NB4 (cell line): ENCODE measurements at regions not wholly inside any gene's neighbourhood (a gene's known extent, or its start where the extent isn't known, plus 50 kb on each side); places are given as distances from the start of the nearest gene placed in this dataset.
A peak's percentile ranks its signal among the peaks of the same experiment; 100 is the strongest.

Experiments used
- DNase-seq: peaks from one replicate; pipeline ENCODE4 v3.0.0; 2010; ENCODE audit warnings: low read depth
- H3K4me3 ChIP-seq: one replicate; pipeline ENCODE4 v1.5.1; 2011; ENCODE audit warnings: mild to moderate bottlenecking, low read depth, low read length, moderate library complexity
- MYC ChIP-seq: IDR thresholded peaks from 2 replicates; pipeline ENCODE4 v1.6.1; 2011; ENCODE audit warnings: low read depth, low read length
- POLR2A ChIP-seq: IDR thresholded peaks from 2 replicates; pipeline ENCODE4 v1.6.1; 2011; ENCODE audit warnings: mild to moderate bottlenecking; ENCODE audit not compliant: insufficient read length; ENCODE audit errors: extremely low read depth
- TF ChIP-seq, protein P1 (sequence below): IDR thresholded peaks from 2 replicates; pipeline ENCODE4 v1.6.1; 2011; ENCODE audit warnings: low read depth, low read length
- TF ChIP-seq, protein P2 (sequence below): IDR thresholded peaks from one replicate; pipeline ENCODE4 v1.5.1; 2012; ENCODE audit warnings: low read depth, low read length

DNA sequence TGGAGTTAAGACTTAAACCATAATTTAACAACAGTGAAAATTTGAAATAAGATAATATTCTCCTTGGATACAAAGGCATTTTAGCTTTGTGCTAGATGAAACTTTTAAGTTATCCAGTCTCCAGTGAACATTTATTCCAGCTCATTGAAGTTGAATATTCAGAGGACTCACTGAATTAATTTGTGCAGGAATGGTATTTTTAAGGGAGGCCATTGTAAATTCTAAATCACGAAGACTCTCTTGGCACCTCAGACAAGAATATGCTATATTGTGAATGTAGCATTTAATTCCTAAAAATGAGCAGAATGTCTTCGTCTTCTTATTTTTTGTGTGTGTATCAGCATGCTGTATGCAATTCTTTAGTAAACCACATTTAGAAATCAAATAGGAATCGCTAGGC is 731.7 kb upstream of the RAB6C start:
- DNase-seq: no peak
- no peak overlapping the region for H3K4me3 ChIP-seq
- TF ChIP-seq, protein P1, sequence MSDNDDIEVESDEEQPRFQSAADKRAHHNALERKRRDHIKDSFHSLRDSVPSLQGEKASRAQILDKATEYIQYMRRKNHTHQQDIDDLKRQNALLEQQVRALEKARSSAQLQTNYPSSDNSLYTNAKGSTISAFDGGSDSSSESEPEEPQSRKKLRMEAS: no peak
- TF ChIP-seq, protein P2, sequence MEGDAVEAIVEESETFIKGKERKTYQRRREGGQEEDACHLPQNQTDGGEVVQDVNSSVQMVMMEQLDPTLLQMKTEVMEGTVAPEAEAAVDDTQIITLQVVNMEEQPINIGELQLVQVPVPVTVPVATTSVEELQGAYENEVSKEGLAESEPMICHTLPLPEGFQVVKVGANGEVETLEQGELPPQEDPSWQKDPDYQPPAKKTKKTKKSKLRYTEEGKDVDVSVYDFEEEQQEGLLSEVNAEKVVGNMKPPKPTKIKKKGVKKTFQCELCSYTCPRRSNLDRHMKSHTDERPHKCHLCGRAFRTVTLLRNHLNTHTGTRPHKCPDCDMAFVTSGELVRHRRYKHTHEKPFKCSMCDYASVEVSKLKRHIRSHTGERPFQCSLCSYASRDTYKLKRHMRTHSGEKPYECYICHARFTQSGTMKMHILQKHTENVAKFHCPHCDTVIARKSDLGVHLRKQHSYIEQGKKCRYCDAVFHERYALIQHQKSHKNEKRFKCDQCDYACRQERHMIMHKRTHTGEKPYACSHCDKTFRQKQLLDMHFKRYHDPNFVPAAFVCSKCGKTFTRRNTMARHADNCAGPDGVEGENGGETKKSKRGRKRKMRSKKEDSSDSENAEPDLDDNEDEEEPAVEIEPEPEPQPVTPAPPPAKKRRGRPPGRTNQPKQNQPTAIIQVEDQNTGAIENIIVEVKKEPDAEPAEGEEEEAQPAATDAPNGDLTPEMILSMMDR: no peak
- no peak for TF ChIP-seq MYC
- no peak for TF ChIP-seq POLR2A

DNA sequence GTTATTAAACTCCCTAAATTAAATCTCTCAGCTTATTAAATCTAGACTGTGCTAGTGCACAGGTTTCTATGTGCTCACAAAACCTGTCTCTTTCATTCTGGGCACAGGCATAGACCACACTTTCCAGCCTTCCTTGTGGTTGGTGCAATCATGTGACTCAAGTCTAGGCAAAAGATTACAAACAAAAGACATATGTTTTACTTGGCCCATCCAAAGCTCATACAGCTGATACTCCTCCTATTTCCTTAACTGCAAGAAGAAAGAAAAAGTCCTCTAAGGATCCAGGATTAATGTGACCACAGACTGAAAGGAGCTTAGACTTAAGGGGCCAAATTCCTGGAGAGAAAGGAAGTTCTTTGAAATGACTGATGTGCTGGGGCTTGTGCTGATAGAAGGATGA is 731.3 kb upstream of the RAB6C start:
- no peak overlapping the region for H3K4me3 ChIP-seq
- TF ChIP-seq POLR2A: no peak
- TF ChIP-seq MYC: no peak
- TF ChIP-seq, protein P2: no peak
- TF ChIP-seq, protein P1: no peak
- DNase-seq: no peak

DNA sequence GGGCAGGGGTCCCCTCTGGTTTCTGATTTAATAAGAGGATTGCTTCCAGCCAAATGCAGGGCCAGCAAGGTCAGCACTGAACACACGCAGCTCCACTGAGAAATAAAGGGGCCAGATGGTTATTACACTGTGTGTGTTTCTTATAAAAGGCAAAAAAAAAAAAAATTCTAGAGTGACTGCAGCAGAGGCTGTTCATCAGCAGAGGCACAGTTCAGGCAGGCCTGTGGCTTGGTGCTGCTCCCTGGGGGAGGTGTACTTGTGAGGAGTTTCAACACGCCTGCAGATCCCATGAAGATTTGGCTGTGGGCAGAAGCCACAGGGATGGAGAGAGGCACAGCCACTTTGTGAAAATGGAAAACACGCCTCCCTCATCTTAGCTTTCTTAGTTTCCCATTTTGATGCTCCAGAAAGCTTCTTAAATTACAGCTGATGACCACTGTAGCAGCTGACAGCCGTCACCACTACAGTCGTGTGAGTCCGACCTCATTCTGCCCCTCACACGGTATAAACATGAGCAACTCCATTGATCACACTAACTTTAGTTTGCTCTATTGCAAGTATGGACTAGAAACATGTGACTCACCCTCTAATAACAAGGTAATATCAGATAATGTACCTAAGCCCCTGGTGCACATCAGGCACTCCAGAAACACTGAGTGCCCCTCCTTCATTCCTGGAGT is 726.5 kb upstream of the RAB6C start:
- H3K4me3 ChIP-seq: no peak overlapping the region
- peak; percentile 6 for DNase-seq
- TF ChIP-seq, protein P2: no peak
- TF ChIP-seq, protein P1: no peak
- no peak for TF ChIP-seq POLR2A
- TF ChIP-seq MYC: no peak

DNA sequence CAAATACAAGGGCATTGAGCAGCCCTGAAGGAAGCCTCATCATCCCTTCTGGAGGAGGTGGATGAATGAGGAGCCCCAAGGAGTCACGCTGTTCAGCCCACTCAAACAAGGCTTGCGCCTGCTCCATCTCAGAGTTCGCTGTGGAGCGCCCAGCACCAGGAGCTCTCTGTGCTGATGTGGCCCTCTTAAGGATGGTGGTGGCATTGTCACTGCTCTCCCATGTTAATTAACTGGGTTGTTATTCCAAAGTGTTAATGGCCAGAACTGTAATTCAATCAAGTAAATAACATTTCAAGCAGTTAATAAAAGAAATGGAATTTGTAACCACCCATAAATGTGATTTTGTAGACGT is 726.0 kb upstream of the RAB6C start:
- peak; percentile 47 for DNase-seq
- no peak for TF ChIP-seq POLR2A
- TF ChIP-seq, protein P2: peak; percentile 39
- no peak overlapping the region for H3K4me3 ChIP-seq

GRCh38 chr2:129254718-129255117 is 724.7 kb upstream of the RAB6C start:
- DNase-seq: no peak
- no peak overlapping the region for H3K4me3 ChIP-seq
- TF ChIP-seq MYC (no peak), POLR2A (no peak)
- TF ChIP-seq, protein P2: no peak
- TF ChIP-seq, protein P1: no peak
